ENCODE measurements at regions not wholly inside any gene's neighbourhood (a gene's known extent, or its start where the extent isn't known, plus 50 kb on each side); places are given as distances from the start of the nearest gene placed in this dataset.

- Histone ChIP-seq H3K4me3 (replicated peaks; ENCODE audit: low read depth, low read length) (no peak overlapping the region), H3K27me3 (replicated peaks; ENCODE audit: control insufficient read depth, insufficient read depth, low read length) (no peaks in the 10 kb centered on the region), H3K36me3 (ENCODE audit: control insufficient read depth, insufficient read depth, low read length) (no peaks in the 10 kb centered on the region)
- no peak for TF ChIP-seq CTCF (IDR thresholded peaks at IDR 0.05; ENCODE audit: insufficient read depth, low read length, poor library complexity, severe bottlenecking)
- no peak for DNase-seq (ENCODE audit: extremely low read depth, insufficient read length)
Measured at GRCh38 chr4:187191676-187192075, 468.0 kb upstream of the FAT1 start.

- H3K36me3 ChIP-seq (ENCODE audit: control insufficient read depth, insufficient read depth, low read length) = no peaks in the 10 kb centered on the region
- no peaks in the 10 kb centered on the region for H3K27me3 ChIP-seq (replicated peaks; ENCODE audit: control insufficient read depth, insufficient read depth, low read length)
- no peak overlapping the region for H3K4me3 ChIP-seq (replicated peaks; ENCODE audit: low read depth, low read length)
- no peak for TF ChIP-seq CTCF (IDR thresholded peaks at IDR 0.05; ENCODE audit: insufficient read depth, low read length, poor library complexity, severe bottlenecking)
- no peak for DNase-seq (ENCODE audit: extremely low read depth, insufficient read length)
Measured at GRCh38 chr4:187192266-187192665, 468.6 kb upstream of the FAT1 start.

GRCh38 chr4:187193141-187193540 is 469.5 kb upstream of the FAT1 start:
- Histone ChIP-seq H3K27me3 (replicated peaks; ENCODE audit: control insufficient read depth, insufficient read depth, low read length) (no peaks in the 10 kb centered on the region), H3K4me3 (replicated peaks; ENCODE audit: low read depth, low read length) (no peak overlapping the region), H3K36me3 (ENCODE audit: control insufficient read depth, insufficient read depth, low read length) (no peaks in the 10 kb centered on the region)
- DNase-seq (ENCODE audit: extremely low read depth, insufficient read length) = no peak
- no peak for TF ChIP-seq CTCF (IDR thresholded peaks at IDR 0.05; ENCODE audit: insufficient read depth, low read length, poor library complexity, severe bottlenecking)

GRCh38 chr4:187204389-187204918 is 480.8 kb upstream of the FAT1 start:
- no peaks in the 10 kb centered on the region for H3K27me3 ChIP-seq (replicated peaks; ENCODE audit: control insufficient read depth, insufficient read depth, low read length)
- no peak overlapping the region for H3K4me3 ChIP-seq (replicated peaks; ENCODE audit: low read depth, low read length)
- no peak for DNase-seq (ENCODE audit: extremely low read depth, insufficient read length)
- no peaks in the 10 kb centered on the region for H3K36me3 ChIP-seq (ENCODE audit: control insufficient read depth, insufficient read depth, low read length)
- no peak for TF ChIP-seq CTCF (IDR thresholded peaks at IDR 0.05; ENCODE audit: insufficient read depth, low read length, poor library complexity, severe bottlenecking)

GRCh38 chr4:187207931-187208330 is 484.3 kb upstream of the FAT1 start:
- TF ChIP-seq CTCF (IDR thresholded peaks at IDR 0.05; ENCODE audit: insufficient read depth, low read length, poor library complexity, severe bottlenecking) = no peak
- Histone ChIP-seq H3K4me3 (replicated peaks; ENCODE audit: low read depth, low read length) (no peak overlapping the region), H3K27me3 (replicated peaks; ENCODE audit: control insufficient read depth, insufficient read depth, low read length) (no peaks in the 10 kb centered on the region), H3K36me3 (ENCODE audit: control insufficient read depth, insufficient read depth, low read length) (no peaks in the 10 kb centered on the region)
- no peak for DNase-seq (ENCODE audit: extremely low read depth, insufficient read length)

GRCh38 chr4:187208651-187209050 is 485.0 kb upstream of the FAT1 start:
- Histone ChIP-seq H3K4me3 (replicated peaks; ENCODE audit: low read depth, low read length) (no peak overlapping the region), H3K36me3 (ENCODE audit: control insufficient read depth, insufficient read depth, low read length) (no peaks in the 10 kb centered on the region), H3K27me3 (replicated peaks; ENCODE audit: control insufficient read depth, insufficient read depth, low read length) (no peaks in the 10 kb centered on the region)
- no peak for DNase-seq (ENCODE audit: extremely low read depth, insufficient read length)
- no peak for TF ChIP-seq CTCF (IDR thresholded peaks at IDR 0.05; ENCODE audit: insufficient read depth, low read length, poor library complexity, severe bottlenecking)

All from GM06990 (cell line).